ENCODE measurements at regions not wholly inside any gene's neighbourhood (a gene's known extent, or its start where the extent isn't known, plus 50 kb on each side); places are given as distances from the start of the nearest gene placed in this dataset.
"Not testable (repeated sequence)": the region's sequence is repeated elsewhere in the genome, so short reads cannot be mapped to it uniquely, and the experiment has no call there.

DNA sequence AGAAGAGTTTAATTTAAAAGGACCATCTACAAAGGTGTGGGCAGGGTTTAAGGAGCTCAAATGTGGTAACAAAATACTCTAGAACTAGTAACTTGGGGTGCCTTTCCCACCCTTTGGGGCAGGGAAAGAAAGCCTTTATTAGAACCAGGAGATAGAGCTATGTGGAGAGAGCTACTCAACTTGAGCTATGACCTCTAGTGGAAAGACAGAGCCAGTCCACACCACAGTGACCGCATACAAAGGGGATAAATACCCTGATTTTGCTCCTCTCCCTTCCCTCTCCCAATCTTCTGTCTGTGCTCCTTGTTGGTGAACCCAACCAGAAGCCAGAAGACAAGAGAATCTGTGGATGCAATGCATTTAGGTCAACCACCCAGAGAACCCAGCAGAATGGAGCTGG, 54.4 kb upstream of the JAK1 start:
- DNase-seq (ENCODE audit: low read depth), result no peak

DNA sequence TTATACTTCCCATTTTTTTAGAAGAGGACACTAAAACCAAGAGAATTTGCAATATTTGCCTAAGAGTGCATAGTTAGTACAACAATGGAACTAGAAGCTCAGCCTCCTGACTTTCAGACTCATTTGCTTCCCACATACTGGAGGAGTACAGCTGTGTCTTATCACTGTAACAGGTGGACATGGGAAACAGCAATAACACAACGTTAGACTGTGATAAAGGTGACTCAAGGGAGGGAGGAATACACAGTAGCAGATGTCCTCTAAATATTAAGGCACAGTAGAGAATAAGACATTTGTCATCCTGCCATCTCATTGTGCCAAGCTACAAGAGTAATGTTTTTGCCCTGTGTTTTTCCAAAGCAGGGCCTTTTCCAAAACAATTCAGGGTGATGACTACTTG, 55.4 kb upstream of the JAK1 start:
- no peak for DNase-seq (ENCODE audit: low read depth)

DNA sequence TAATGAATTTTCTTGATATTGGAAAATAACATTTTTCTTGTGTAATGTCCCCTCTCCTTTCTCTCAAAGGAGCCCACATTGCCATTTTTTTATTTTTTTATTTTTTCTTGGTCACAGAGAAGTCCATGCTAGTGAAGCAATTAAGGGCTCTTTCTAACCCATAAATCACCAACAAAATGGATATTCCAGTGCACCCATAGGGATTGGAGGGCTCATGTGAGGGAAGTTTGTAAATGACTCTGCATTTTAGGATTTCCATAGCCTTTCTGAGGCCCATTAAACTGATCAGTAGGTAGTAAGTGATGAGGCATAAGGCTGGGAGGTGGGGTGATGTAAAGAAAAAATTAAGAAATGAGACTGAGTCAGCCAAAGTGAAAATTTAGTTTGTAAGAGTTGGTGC, 55.9 kb upstream of the JAK1 start:
- no peak for DNase-seq (ENCODE audit: low read depth)

DNA sequence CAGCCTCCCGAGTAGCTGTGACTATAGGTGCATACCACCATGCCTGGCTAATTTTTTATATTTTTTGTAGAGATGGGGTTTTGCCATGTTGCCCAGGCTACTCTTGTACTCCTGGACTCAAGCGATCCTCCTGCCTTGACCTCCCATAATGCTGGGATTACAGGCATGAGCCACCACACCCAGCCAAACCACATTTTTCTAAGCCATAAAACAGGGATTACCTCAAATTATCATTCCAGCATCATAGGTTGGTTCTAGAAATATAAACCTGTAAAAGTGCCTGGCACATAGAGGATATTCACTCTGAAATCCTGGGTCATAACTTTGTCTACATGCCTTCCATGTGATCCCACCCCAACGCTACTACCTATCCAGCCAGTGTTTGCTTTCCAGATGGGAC, 59.4 kb upstream of the JAK1 start:
- DNase-seq (ENCODE audit: low read depth), result no peak

DNA sequence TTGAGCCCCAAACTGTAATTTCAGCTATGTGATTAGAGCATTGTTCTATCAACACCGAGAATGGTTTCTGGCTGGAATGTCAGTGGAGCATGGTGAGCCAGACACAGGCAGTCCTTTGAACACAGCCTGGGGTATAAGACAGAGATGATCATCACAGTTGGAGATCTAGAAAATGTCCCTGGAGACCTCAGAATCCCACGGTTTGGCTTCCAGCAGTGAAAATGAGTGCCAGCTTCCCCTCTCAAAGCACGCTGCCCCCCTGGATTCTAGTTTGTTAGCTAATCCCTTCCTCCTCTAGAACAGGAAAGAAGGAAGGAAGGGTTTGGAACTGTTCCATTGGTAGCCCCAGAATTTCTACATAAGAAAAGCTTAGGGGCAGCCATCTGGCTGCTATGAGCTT, 59.9 kb upstream of the JAK1 start:
- no peak for DNase-seq (ENCODE audit: low read depth)

DNA sequence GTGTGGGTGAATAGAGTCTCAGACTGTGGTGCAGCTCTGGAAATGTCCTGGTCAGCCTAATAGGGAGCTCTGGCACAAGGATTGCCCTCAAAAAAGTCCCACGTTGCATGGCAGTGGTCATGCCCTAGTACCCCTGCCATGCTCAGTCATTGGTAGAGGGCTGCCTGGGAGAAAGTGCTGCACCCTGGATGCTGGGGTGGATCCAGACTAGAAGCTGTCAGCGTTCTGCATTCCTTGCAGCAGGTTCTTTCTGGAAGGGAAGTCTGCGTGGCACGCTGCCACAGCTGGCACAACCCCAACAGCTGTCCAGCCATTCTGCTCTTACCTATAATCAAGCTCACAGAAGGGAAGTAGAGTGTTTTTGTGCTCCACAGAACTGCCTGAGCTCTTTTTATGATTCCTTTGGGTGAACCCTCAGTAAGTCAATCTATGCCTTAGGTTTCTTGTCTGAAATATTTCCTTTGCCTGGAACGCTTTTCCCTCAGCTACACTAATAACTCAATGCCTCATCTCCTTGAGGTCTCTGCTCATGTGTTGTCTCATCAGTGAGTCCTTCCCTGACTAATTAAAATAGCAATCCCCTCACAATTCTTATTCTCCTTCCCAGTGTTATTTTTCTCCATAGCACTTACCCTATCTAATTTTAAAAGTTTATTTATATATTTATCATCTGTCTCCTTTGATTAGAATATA, 61.5 kb upstream of the JAK1 start:
- DNase-seq (ENCODE audit: low read depth), result no peak

DNA sequence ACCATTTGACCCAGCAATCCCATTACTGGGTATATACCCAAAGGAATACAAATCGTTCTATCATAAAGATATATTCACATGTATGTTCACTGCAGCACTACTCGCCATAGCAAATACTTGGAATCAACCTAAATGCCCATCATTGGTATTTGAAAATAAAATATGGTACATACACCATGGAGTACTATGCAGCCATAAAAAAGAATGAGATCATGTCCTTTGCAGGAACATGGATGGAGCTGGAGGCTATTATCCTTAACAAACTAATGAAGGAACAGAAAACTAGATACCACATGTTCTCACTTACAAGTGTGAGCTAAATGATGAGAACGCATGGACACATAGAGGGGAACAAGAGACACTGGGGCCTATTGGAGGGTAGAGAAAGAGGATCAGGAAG, 63.1 kb upstream of the JAK1 start:
- not testable (repeated sequence) for DNase-seq (ENCODE audit: low read depth)

DNA sequence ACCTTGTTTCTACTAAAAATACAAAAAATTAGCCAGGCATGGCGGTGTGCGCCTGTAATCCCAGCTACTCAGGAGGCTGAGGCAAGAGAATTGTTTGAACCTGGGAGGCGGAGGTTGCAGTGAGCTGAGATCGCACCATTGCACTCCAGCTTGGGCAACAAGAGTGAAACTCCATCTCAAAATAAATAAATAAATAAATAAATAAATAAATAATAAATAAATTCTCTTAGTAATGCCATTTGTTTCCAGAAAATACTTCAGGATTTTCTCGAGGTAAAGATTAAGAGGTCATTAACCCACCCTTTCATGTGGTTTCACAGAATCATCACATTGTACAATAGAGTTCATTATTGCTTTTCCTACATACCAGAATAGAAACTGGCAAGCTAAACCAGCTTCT, 68.5 kb upstream of the JAK1 start:
- DNase-seq (ENCODE audit: low read depth), result not testable (repeated sequence)

DNA sequence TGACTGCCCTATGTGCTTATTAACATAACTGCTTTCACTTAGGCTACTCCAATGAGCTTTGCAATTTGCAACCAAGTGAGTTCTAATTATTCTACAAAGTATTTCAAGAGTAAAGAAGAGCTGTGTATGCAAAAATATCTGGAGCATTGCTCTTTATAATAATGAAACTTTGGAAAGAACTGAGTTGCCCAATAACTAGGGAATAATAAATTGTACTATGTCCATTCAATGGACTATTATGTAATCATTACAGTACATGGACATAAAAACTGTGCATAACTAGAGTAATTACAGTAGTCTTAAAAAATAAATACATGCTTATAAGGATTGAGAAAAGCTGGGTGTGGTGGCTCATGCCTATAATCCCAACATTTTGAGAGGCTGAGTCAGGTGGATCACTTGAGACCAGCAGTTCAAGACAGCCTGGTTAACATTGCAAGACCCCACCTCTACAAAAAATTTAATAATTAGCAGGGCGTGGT, 70.3 kb upstream of the JAK1 start:
- no peak for DNase-seq (ENCODE audit: low read depth)

DNA sequence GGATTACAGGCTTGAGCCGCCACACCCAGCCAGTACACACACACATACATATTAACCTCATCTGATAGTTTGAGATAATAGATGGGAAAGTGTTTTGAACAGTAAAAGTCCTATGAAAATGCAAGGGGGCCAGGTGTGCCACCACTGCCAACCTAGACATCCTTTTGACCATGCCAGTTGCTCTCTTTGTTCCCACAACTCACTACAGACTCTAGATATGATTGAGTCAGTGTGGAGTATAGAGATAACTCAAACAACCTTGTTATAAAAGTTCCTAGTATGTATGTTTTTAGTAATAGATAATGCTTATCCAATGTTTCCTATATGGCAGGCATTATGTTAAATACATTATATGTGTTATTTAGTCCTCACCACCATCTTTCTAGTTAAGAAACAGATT, 72.7 kb upstream of the JAK1 start:
- DNase-seq (ENCODE audit: low read depth), result no peak

DNA sequence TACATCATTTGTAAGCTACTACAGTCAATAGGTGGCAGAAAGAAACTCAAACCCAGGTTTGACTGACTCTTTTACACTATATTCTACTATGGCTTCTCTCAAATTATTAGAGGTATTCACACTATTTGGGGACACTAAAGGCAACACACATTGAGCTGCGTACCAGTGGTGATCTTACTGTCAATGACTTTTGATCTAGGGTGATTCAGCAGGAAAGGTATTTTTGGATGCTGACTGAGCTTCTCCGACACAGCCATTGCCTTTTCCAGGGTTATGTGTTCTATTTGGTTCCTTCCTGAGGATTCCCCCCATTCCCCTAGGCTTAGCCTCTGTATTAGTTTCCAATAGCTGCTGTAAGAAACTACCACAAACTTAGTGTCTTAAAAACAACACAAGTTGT, 73.2 kb upstream of the JAK1 start:
- DNase-seq (ENCODE audit: low read depth), result no peak

DNA sequence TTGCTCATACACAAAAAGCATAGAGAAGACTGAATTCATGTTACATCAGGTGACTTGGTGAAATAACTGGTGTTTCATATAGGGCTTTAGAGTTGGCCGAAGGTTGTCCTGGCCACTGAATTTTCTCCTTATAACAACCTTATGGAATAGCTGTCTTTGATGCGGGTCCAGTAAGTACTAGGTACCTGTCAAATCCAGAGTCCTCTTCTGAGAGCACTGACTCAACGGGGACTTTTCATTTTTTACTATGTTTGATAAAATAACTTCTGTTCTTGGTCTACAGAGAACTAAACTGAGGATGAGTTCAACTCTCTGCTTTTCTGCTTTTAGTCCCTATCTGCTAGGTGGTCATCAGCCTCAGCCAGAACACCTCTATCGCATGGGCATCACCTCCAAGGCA, 76.1 kb upstream of the JAK1 start:
- no peak for DNase-seq (ENCODE audit: low read depth)

DNA sequence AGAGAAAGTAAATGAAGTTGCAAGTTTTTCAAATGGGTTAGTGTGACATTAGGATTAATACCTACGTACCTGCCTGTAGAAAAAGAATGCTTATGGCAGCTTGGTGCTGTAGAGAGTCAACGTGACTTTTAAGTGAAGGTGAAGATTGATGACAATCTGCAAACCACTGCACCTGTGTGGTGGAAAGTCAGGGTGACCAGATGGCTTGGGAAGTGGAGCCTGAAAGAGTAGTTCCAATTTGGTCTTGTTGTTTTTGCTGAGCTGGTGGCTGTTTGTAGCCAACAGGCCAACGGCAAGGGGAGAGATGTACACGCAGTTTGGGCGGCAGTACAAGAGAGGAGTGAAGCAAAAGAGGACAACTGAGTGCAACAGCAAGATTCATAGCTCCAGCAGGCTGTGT, 78.1 kb upstream of the JAK1 start:
- no peak for DNase-seq (ENCODE audit: low read depth)

DNA sequence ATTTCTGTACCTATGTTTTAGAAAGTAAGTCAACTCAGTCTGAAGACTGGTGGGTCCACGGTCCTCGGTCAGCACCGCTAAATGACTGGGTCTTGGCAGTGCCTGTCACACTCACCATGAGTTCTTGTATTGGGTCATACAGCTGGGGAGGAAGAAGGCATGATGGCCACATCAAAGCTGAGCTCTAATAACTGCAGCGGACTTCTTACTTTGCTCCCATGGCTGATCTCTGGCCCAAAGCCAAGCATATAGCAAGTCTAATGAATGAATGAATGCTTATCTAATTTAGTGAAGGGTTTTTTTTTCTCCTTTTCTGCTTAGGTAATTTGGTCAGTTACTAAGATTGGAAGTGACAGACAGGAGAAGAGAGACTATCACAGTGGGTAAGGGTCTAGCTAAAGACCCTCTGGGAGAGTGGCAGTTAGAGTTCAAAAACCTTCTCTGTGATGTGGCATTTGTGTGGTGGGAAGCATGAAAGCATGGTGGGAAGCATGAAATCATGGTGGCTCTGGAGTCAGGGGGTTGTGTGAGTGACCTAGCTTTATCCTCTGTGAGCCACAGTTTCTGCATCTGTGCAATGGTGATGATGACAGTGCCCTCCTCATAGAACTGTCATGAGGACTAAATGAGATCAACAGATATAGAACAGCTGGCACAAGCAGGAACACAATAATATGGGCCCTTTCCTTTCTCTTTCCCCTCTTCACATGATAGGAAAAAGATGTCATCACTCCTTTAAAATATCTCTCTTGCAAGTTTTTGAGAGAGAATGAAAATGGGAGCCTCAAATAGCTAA, 78.9 kb upstream of the JAK1 start:
- DNase-seq (ENCODE audit: low read depth), result no peak

DNA sequence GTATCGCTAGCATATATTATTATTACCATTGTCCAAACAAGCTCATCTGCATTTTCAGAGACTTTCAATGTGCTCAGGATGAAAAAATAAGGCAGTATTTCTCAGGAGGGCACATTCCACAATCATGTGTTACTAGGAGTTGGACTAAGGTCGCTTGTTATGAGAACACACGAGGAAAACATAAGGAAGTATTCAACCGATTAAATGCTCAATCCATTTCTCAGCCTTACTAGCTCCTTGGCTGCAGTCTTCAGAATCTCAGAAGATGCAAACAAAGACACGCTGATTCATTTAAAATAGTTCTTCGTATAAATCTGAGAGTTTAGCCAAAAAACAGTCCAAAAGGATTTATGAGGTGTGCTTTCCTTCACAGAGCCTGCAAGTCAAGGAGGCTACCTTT, 82.0 kb upstream of the JAK1 start:
- no peak for DNase-seq (ENCODE audit: low read depth)

DNA sequence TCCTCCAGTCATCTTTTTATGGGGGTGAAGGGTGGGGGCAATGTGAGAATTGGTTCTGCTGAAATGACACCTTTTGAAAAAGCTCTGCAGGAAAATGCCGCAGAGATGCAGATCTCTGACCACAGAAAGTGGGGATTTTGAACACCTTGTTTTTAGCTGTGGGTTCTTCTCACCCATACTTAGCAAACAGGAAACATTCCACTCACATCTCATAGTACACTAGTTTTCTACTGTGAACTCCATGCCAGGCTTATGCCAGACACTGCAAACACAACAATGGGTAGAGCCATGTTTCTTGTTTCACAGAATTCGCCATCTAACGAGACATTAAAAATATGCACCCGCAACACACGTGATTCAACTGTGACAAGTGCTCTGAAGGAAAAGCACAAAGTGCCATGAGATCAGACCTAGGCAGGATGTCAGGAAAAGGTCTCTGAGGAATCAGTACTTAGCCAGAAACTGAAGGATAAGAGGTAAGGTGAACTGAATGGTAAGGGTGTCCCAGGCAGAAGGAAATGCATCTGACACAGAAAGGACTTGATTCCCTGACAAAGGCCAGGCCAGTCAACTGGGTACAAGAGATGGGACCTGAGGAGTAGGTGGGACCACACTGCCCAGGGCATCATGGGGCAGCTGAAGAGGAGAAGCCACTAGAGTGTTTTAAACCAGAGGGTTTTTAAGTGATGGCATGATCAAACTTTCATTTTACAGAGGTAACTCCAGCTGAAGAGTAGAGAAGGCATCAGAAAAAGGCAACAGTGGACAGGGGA, 83.8 kb upstream of the JAK1 start:
- no peak for DNase-seq (ENCODE audit: low read depth)

DNA sequence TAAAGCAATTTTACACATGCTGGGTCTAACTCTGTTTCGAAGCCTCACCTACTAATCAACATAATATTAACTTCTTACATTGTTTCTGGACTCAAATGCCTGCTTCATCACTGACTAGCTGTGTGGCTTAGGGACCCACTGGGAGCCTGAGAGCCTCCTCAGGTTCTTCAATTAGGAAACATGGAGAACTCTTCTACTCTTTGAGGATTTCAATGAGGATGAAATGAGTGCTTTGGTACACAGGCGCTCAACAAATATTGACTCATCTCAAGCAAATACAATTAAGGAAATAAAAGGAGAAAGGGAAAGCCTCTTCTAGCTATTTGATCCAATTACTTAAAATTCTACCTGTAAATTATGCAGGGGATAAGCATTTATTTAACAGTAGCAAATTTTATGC, 84.4 kb upstream of the JAK1 start:
- no peak for DNase-seq (ENCODE audit: low read depth)

DNA sequence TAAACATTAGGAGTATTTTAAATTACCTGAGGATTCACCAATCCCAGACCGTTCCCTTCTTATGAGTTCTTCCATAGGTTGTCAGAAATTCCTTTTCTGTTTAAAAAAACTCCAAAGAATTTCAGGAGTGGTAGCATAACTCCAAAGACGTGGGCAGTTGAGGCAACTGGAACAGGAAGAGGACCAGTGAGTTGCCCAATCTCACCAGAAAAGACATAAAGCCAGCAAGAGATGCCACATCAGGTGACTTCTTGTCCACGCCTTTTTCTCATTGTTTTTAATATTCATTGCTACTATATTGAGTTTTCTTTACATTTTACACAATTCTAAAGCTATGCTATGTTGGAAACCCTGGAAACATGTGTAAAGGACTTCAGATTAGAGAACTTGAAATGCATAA, 88.1 kb upstream of the JAK1 start:
- no peak for DNase-seq (ENCODE audit: low read depth)

DNA sequence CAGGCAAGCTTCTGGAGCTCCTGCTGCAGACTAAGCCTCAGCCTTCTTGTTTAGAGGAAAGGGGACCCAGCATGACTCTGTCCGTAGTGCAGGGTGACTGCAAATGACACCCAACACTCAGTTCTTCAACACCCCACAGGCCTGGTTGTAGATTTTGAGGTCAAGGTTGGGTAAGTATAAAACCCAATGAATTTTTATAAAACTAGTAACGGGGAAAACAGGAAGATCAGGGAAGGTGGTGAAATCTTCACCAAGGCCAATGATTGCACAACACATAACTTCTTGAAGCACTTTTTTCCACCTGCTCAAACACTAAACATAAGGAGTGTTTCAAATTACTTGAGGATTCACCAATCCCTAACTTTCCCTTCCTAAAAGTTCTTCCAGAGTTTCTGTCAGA, 89.4 kb upstream of the JAK1 start:
- no peak for DNase-seq (ENCODE audit: low read depth)

DNA sequence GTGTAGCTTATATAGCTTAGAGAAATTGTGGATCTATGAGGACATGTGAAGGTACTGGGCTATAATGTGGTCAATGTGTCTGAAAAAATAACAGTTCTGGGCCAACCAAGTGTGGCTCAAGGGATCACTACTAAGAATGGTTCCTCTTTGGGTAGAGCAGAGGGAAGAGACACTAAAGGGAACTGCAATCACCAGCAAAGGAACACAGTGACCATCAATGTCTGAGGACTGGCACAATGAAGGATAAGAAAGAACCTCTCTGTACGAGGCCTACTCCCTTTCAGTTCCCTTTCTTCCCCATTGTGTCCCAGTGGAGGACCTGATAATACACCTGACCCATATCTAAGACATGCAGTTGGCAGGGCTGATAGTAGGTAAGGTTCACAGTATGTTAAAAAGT, 89.9 kb upstream of the JAK1 start:
- no peak for DNase-seq (ENCODE audit: low read depth)

DNA sequence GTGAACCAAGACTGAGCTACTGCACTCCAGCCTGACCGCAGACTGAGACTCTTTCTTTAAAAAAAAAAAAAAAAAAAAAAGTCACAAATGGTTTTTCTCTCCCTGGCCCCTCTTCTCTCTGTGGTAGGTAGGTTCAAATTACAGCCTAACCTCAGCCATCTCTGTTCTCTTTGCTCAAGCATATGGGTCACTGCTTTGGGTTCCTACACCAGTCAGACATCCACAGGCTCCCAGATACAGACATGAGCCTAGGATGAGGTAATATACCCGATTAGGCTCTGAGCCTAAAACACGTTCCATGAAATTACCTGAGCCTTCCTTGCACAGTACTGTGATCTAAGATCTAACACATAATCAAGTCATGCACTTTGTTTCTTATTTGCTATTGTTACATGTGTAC, 90.5 kb upstream of the JAK1 start:
- no peak for DNase-seq (ENCODE audit: low read depth)

DNA sequence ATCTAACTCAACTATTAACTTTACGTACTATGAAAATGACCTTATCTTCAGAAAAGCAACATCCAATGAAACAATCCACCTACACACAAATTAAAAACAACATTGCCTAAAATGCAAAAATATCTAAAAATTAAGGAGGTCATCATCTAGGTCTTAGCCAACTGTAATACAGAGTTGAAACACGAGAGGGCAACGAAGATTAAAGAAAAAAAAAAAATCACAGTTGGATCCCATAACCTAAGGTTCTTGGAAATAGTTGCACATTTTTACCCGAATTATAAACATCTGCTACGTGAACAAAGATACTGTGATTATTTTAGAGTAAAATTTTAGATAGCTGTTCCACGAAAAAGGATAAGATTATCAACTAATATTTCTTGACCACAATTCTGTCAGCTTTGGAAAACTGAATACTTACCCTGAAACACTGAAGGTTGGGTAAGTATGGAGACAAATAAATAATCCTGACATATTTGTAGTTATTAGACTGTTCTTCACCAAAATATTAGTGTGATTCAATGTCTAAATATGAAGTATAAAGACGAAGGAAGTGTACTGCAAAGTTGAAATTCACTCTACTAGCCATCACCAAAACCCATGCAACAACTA, 88.0 kb upstream of the AK4 start:
- DNase-seq (ENCODE audit: low read depth), result no peak

DNA sequence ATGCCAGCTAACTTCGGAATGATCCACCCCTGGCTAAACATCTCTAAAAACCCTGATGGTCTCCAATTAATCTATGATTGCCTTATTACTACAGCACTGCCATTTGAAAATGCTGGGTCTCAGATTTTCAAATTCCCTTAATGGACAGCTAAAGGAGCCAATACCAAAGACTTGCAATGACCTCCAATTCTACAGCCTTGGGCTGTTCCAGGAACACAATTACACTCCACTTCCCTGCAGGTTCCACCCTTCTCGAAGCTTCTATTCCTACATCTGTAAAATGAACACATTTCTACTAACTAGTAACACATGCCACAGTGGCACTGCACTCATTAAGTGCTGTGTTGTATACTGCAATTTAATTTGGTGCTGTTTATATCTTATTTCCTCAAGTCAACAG, 85.7 kb upstream of the AK4 start:
- DNase-seq (ENCODE audit: low read depth), result no peak

All from HS-5 (cell line).